ENCODE measurements at regions not wholly inside any gene's neighbourhood (a gene's known extent, or its start where the extent isn't known, plus 50 kb on each side); places are given as distances from the start of the nearest gene placed in this dataset.

- TF ChIP-seq CTCF (optimal IDR thresholded peaks at IDR 0.05 in 1 of 3, IDR thresholded peaks at IDR 0.05 in 1 of 3, conservative IDR thresholded peaks at IDR 0.05 in 1 of 3; ENCODE audit: extremely low read depth in 1 of 3, insufficient read depth in 2 of 3, low read length in 3 of 3) (no peak), EZH2 (IDR thresholded peaks at IDR 0.05; ENCODE audit: low read length) (no peak)
These were observed 210.8 kb upstream of the NR2F2 start for GRCh38 chr15:96119734-96120133.

Data from keratinocyte (primary cell).